Ovary (tissue), 3 donors: ENCODE measurements at regions not wholly inside any gene's neighbourhood (a gene's known extent, or its start where the extent isn't known, plus 50 kb on each side); places are given as distances from the start of the nearest gene placed in this dataset.

Experiments
- EP300 ChIP-seq: sonication (generic); formaldehyde crosslinking; IDR thresholded peaks from one replicate; pipeline ENCODE4 v1.6.1; 2017; ENCODE audit warnings: antibody characterized with exemption
- POLR2A ChIP-seq: fragments of 450-650 bp; IDR thresholded peaks from one replicate; pipeline ENCODE4 v1.6.1; 2017; ENCODE audit warnings: antibody characterized with exemption, mild to moderate bottlenecking, moderate library complexity
- TF ChIP-seq, protein P1 (sequence below), 3 donors: fragments of 450-650 bp in 2 of 3; fragments of 200-600 bp in 1 of 3; IDR thresholded peaks; one replicate each; pipeline versions ENCODE4 v1.5.1 to v1.8.0; 2016 to 2022; ENCODE audit warnings: antibody characterized with exemption in 3 of 3, mild to moderate bottlenecking in 1 of 3
- donor health status: DM: no; HTN: no; CAD: no.

DNA sequence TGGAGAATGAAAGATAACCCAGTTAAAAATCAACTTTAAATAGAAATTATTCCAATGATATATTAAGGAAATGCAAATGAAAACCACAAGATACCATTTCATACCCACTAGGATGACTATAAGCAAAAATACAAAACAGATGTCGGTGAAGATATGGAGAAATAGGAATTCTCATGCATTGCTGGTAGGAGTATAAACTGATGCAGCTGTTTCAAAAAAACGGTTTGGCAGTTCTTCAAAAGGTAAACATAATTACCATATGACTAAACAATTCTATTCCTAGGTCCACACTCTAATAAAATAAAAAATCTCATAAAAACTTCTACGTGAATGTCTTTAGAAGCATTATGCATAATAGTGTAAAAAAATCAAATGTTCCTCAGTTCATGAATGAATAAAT is 763.3 kb upstream of the BRINP3 start:
- TF ChIP-seq, protein P1, sequence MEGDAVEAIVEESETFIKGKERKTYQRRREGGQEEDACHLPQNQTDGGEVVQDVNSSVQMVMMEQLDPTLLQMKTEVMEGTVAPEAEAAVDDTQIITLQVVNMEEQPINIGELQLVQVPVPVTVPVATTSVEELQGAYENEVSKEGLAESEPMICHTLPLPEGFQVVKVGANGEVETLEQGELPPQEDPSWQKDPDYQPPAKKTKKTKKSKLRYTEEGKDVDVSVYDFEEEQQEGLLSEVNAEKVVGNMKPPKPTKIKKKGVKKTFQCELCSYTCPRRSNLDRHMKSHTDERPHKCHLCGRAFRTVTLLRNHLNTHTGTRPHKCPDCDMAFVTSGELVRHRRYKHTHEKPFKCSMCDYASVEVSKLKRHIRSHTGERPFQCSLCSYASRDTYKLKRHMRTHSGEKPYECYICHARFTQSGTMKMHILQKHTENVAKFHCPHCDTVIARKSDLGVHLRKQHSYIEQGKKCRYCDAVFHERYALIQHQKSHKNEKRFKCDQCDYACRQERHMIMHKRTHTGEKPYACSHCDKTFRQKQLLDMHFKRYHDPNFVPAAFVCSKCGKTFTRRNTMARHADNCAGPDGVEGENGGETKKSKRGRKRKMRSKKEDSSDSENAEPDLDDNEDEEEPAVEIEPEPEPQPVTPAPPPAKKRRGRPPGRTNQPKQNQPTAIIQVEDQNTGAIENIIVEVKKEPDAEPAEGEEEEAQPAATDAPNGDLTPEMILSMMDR (IDR thresholded peaks at IDR 0.05) = no peak
- TF ChIP-seq POLR2A (no peak), EP300 (no peak)
